ENCODE measurements at regions not wholly inside any gene's neighbourhood (a gene's known extent, or its start where the extent isn't known, plus 50 kb on each side); places are given as distances from the start of the nearest gene placed in this dataset.

- H3K9me3 ChIP-seq: no peaks in the 10 kb centered on the region
- no peak for FAIRE-seq
- no peak for ATAC-seq
- no peak overlapping the region for H3K4me3 ChIP-seq
- no peaks in the 10 kb centered on the region for H3K4me1 ChIP-seq
- WGBS (ENCODE audit: missing lambda C conversion rate): 2% methylated on average over 9 of the region's 9 CpGs
- ChIA-PET CTCF (no interaction called here), POLR2A (no interaction called here)
- no peak for DNase-seq (ENCODE audit: low read depth in 1 of 2, low spot score in 1 of 2)
- H3K27ac ChIP-seq: no peak overlapping the region
- no peak for TF ChIP-seq NFE2L2 (conservative IDR thresholded peaks at IDR 0.05; ENCODE audit: low read length)
- no peak overlapping the region for H3K4me2 ChIP-seq
These were observed 181.3 kb downstream of the TMEM114 start for GRCh38 chr16:8408855-8409567.

GRCh38 chr16:8407351-8407750 lies 183.0 kb downstream of the TMEM114 start:
- FAIRE-seq: no peak

More at GRCh38 chr16:8407351-8407750, 183.0 kb downstream of the TMEM114 start:
- H3K9me3 ChIP-seq: no peaks in the 10 kb centered on the region
- no peak for TF ChIP-seq TFCP2L1 (CRISPR knock-in tag; IDR thresholded peaks at IDR 0.05)
- TF ChIP-seq RCOR1 (IDR thresholded peaks at IDR 0.05; ENCODE audit: low read depth, low read length): no peak
- no peak for TF ChIP-seq ZFP36 (IDR thresholded peaks at IDR 0.05; ENCODE audit: borderline replicate concordance, partially characterized antibody)
- no peak for TF ChIP-seq ATOH8 (CRISPR knock-in tag; IDR thresholded peaks at IDR 0.05; ENCODE audit: low read depth)
- no peak for TF ChIP-seq CHD4 (IDR thresholded peaks at IDR 0.05; ENCODE audit: borderline replicate concordance)
- no peak for TF ChIP-seq REST (IDR thresholded peaks at IDR 0.05)
- no peak for TF ChIP-seq FOSL2 (IDR thresholded peaks at IDR 0.05)
- no peak for TF ChIP-seq FOSL2 (CRISPR knock-in tag; IDR thresholded peaks at IDR 0.05)
- no peak for TF ChIP-seq HDAC2 (IDR thresholded peaks at IDR 0.05)
- TF ChIP-seq USF2 (IDR thresholded peaks at IDR 0.05): no peak
- TF ChIP-seq NPAS2 (CRISPR knock-in tag; IDR thresholded peaks at IDR 0.05; ENCODE audit: borderline replicate concordance): no peak
- no peak for TF ChIP-seq TP53 (CRISPR knock-in tag; IDR thresholded peaks at IDR 0.05)
- TF ChIP-seq HMGXB4 (CRISPR knock-in tag; IDR thresholded peaks at IDR 0.05; ENCODE audit: borderline replicate concordance): no peak
- no peak for TF ChIP-seq HOXA7 (CRISPR knock-in tag; IDR thresholded peaks at IDR 0.05)
- no peak for TF ChIP-seq RAD21 (conservative IDR thresholded peaks at IDR 0.05 in 1 of 2, IDR thresholded peaks at IDR 0.05 in 1 of 2)
- no peak for TF ChIP-seq RNF2 (IDR thresholded peaks at IDR 0.05; ENCODE audit: borderline replicate concordance, low read depth)
- no peak for TF ChIP-seq EP300 (IDR thresholded peaks at IDR 0.05)
- TF ChIP-seq KDM1A (IDR thresholded peaks at IDR 0.05; ENCODE audit: low read depth): no peak
- WGBS (ENCODE audit: missing lambda C conversion rate): 0% methylated on average over 3 of the region's 3 CpGs
- no peak overlapping the region for H3K27ac ChIP-seq
- ATAC-seq (no peak), DNase-seq (ENCODE audit: low read depth in 1 of 2, low spot score in 1 of 2) (no peak)
- ChIA-PET CTCF (no interaction called here), POLR2A (no interaction called here)
- H3K4me3 ChIP-seq: no peak overlapping the region
- H3K4me1 ChIP-seq: no peaks in the 10 kb centered on the region
- no peak overlapping the region for H3K4me2 ChIP-seq

Measured in A549 (cell line).